ENCODE measurements at regions not wholly inside any gene's neighbourhood (a gene's known extent, or its start where the extent isn't known, plus 50 kb on each side); places are given as distances from the start of the nearest gene placed in this dataset.
"Not testable (repeated sequence)": the region's sequence is repeated elsewhere in the genome, so short reads cannot be mapped to it uniquely, and the experiment has no call there.

DNA sequence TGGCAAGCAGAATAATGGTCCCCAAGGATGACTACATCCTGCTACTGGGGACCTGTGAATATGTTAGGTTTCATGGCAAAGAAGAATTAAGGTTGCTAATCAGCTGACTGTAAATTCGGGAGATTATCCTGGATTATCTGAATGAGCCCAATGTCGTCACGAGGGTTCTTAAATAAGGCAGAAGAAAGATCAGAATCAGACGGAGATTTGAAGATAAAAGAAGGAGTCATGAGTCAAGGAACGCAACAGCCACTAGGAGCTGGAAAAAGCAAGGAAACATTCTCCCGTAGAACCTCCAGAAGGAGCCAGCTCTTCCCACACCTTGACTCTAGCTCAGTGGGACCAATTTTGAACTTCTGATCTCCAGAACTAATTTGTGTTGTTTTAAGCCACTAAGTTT lies 82.9 kb upstream of the APBB1IP start:
- DNase-seq: no peak

DNA sequence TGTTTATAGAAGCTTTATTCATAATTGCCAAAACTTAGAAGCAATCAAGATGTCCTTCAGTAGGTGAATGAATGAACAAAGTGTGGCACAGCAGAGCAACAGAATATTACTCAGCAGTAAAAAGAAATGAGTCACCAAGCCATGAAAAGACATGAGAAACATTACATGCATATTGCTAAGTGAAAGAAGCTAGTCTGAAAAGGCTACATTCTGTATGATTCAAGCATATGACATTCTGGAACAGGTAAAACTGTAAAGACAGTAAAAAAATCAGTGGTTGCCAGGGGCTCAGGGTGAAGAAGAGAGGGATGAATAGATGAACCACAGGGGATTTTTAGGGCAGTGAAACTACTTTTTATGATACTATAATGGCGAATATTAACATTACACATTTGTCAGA lies 80.9 kb upstream of the APBB1IP start:
- DNase-seq: no peak

DNA sequence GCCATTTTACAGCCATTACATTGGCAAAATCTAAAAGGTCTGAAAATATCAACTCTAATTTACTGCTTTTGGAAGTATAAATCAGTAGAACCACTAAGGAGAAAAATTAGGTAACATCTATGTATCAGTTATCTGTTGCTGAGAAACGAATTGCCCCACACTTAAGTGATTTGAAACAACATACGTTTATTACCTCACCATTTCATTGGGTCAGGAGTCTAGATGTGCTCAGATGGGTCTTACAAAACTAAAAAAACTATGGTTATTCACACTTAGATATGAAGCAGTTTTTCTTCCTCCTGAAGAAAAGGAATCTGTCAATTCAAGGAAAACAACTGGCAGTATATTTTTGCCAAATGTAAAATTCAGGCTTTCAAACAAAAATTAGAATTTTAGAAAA lies 80.1 kb upstream of the APBB1IP start:
- DNase-seq: no peak

DNA sequence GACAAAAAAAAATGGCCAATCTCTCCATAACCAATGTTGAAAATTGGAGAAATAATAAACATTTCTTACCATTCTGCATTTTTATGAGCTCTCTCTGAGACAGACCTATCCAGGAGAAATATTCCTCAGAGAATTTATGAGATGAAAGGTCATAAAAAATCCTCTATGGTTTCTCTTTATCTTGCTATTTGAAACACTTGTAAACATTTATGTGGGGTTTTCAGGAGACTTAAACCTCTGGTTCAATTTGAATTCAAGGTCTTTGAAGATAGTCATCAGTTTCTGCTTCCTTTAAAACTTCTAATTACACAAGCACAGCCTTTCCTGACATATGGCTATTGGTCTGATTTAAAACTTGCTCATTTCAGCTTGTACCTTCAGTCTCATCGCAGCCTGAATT lies 78.5 kb upstream of the APBB1IP start:
- DNase-seq: no peak

- no peak for DNase-seq
Measured at GRCh38 chr10:26361351-26361750, 76.8 kb upstream of the APBB1IP start.

- DNase-seq: no peak
Measured at GRCh38 chr10:26361971-26362370, 76.2 kb upstream of the APBB1IP start.

- peak in 1 of 2 donors; percentile 2 for DNase-seq
Measured at GRCh38 chr10:26365681-26366358, 72.3 kb upstream of the APBB1IP start.

DNA sequence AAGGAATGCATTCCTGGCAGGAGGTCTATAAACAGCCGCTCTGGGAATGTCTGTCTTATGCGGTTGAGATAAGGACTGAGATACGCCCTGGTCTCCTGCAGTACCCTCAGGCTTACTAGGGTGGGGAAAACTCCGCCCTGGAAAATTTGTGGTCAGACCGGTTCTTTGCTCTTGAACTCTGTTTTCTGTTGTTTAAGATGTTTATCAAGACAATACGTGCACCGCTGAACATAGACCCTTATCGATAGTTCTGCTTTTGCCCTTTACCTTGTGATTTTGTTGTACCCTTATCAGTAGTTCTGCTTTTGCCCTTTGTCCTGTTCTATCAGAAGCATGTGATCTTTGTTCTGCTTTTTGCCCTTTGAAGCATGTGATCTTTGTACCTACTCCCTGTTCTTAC lies 71.1 kb upstream of the APBB1IP start:
- DNase-seq: not testable (repeated sequence)

GRCh38 chr10:26367771-26368170 lies 70.4 kb upstream of the APBB1IP start:
- peak; percentile 10 to 11 for DNase-seq

DNA sequence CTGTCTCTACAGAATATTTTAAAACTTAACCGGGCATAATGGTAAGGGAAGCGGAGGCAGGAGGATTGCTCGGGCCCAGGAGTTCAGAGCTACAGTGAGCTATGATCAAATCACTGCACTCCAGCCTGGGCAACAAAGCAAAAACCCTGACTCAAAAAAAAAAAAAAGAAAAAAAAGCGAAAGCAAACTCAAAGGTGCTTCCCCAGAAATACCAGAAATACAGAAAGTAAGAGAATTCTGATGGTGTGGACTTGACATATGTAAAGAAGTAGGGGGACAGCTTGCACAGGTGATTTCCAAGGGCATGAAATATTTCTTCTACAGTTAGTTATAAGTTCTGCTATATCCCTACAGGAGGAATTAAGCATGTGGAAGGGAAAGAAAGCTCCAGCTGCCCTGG lies 69.7 kb upstream of the APBB1IP start:
- DNase-seq: no peak

- no peak for DNase-seq
Measured at GRCh38 chr10:26372513-26373354, 65.4 kb upstream of the APBB1IP start.

DNA sequence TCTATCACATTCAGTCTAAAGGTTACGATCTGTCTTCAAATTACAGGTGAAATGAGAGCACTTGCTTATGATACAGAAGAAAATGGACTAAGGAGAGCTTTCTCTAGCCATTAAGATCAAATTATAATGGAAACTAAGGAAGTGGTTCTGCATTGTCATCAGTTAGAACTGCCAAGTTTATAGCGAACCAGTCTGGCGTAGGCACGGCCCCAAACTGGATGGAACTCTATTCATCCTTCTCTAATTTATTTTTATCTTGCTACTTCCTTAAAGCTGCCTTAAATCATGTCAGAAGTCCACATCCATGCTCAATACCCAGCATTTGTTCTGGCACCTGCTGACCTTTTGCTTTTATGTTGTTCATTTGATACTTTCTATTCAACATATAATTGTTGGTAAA lies 63.7 kb upstream of the APBB1IP start:
- no peak for DNase-seq

- not testable (repeated sequence) for DNase-seq
Measured at GRCh38 chr10:26377224-26377810, 60.8 kb upstream of the APBB1IP start.

DNA sequence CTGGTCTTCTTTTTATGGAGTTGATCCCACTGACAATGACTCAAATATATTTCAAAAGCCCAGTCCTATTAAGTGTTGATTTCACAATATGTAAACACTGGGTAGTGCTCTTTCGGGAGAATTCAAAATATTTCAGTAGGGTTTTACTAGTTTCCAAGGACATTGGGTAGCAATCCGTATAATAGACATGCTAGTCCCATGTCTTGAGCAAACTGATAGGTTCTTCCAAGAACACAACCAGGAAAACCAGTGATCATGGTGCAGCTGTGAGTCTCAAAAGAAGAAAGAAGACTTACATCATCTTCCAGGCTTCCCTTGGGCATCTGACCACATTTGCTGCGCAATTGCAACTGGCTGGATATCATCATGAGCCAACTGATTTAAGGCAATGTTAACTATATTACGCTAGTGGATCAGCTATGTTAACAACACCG lies 59.3 kb upstream of the APBB1IP start:
- no peak for DNase-seq

- no peak for DNase-seq
Measured at GRCh38 chr10:26380815-26381214, 57.3 kb upstream of the APBB1IP start.

GRCh38 chr10:26381986-26382385 lies 56.2 kb upstream of the APBB1IP start:
- no peak for DNase-seq

- no peak for DNase-seq
Measured at GRCh38 chr10:26384600-26384999, 53.5 kb upstream of the APBB1IP start.

- no peak for DNase-seq
Measured at GRCh38 chr10:26385443-26385842, 52.7 kb upstream of the APBB1IP start.

DNA sequence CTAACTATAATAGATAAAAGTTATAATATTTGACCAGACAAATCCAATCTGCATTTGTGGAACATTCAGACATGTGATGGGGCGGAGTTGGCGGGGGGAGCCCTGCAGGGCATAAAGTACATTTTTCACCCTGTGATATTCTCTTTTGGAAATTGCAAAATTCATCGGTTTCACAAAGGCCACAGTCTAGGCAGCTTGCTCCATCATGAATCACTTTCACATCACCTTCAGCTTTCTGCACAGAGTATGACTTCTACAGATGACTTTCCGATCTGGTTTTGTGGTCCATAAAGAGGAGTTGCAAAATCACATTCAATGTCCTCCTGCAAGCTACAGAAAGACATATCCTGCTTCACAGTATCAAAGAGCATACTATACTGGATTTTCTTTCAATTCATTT lies 51.4 kb upstream of the APBB1IP start:
- DNase-seq: no peak
